Lung (tissue), 11 donors: ENCODE measurements at regions not wholly inside any gene's neighbourhood (a gene's known extent, or its start where the extent isn't known, plus 50 kb on each side); places are given as distances from the start of the nearest gene placed in this dataset.

Source experiments
- ATAC-seq: fragments of 200-7000 bp; cut with Tn5 transposase; one replicate; pipeline ENCODE4 v1.9.1; 2020; ENCODE audit warnings: moderate number of reproducible peaks; ENCODE audit not compliant: insufficient read depth, low FRiP score
- DNase-seq, 3 donors: peaks; one replicate each; pipeline ENCODE4 v3.0.0-alpha.2; 2013 to 2017
- H3K27ac ChIP-seq, 2 donors: one replicate each; pipeline ENCODE4 v1.5.1; 2013; ENCODE audit warnings: mild to moderate bottlenecking in 2 of 2, moderate library complexity in 2 of 2, control low read depth in 1 of 2, inconsistent platforms in 1 of 2, low read depth in 1 of 2, low read length in 1 of 2
- H3K27me3 ChIP-seq, 3 donors: one replicate each; pipeline ENCODE4 v1.5.1; 2013; ENCODE audit warnings: low read length in 2 of 3; ENCODE audit not compliant: control insufficient read depth in 3 of 3, insufficient read depth in 3 of 3
- H3K36me3 ChIP-seq, 4 donors: one replicate each; pipeline ENCODE4 v1.5.1; 2013; ENCODE audit warnings: low read length in 4 of 4, mild to moderate bottlenecking in 1 of 4, moderate library complexity in 1 of 4; ENCODE audit not compliant: control insufficient read depth in 4 of 4, insufficient read depth in 4 of 4
- H3K4me1 ChIP-seq, 5 donors: one replicate each; pipeline ENCODE4 v1.5.1; 2013; ENCODE audit warnings: low read length in 5 of 5, mild to moderate bottlenecking in 2 of 5, moderate library complexity in 1 of 5; ENCODE audit not compliant: control insufficient read depth in 5 of 5, insufficient read depth in 5 of 5
- H3K4me3 ChIP-seq: one replicate; pipeline ENCODE4 v1.5.1; 2013; ENCODE audit warnings: mild to moderate bottlenecking, control low read depth, moderate library complexity
- H3K9ac ChIP-seq, 2 donors: one replicate each; pipeline ENCODE4 v1.5.1; 2013; ENCODE audit warnings: low read length in 2 of 2, control low read depth in 1 of 2; ENCODE audit not compliant: insufficient read depth in 1 of 2
- H3K9me3 ChIP-seq, 4 donors: one replicate each; pipeline ENCODE4 v1.5.1; 2013; ENCODE audit warnings: low read length in 3 of 4, mild to moderate bottlenecking in 1 of 4, moderate library complexity in 1 of 4; ENCODE audit not compliant: control insufficient read depth in 4 of 4, insufficient read depth in 3 of 4
- CTCF ChIP-seq: IDR thresholded peaks from 2 replicates; pipeline ENCODE4 v1.5.1; 2012; ENCODE audit warnings: mild to moderate bottlenecking; ENCODE audit errors: control extremely low read depth, extremely low read depth
- WGBS, 2 donors: extraction: QIAGEN DNeasy Blood & Tissue Kit; methylation state at CpG; one replicate each; pipeline ENCODE4 v1.1.7; 2013; 5-methylcytosine and 5-hydroxymethylcytosine counted together
- donor health status: control.
- donor health status: control.
- donor health status: Bipolar disorder and iron deficiency.
- donor health status: healthy.
- donor health status: DM: yes; HTN: yes; CAD: no.

- H3K4me3 ChIP-seq = no peak overlapping the region
- TF ChIP-seq CTCF = no peak
- H3K27ac ChIP-seq = no peak overlapping the region
- ATAC-seq = no peak
- peaks cover 0 to 3% (median 0%) of the 10 kb centered on the region in 5 donors for H3K4me1 ChIP-seq
- H3K9me3 ChIP-seq = no peaks in the 10 kb centered on the region
- WGBS, 2 donors = 60 to 80% methylated on average over 2 of the region's 2 CpGs
- no peak for DNase-seq
- no peak overlapping the region for H3K9ac ChIP-seq
- no peaks in the 10 kb centered on the region for H3K27me3 ChIP-seq
- no peaks in the 10 kb centered on the region for H3K36me3 ChIP-seq
These were observed 523.2 kb upstream of the SORCS1 start for GRCh38 chr10:107687701-107688100.

- 20 to 58% methylated on average over 3 of the region's 3 CpGs for WGBS, 2 donors
- ATAC-seq = no peak
- no peak overlapping the region for H3K4me3 ChIP-seq
- no peak for TF ChIP-seq CTCF
- H3K27ac ChIP-seq = no peak overlapping the region
- peaks cover 0 to 3% (median 0%) of the 10 kb centered on the region in 5 donors for H3K4me1 ChIP-seq
- H3K9me3 ChIP-seq = no peaks in the 10 kb centered on the region
- peak in 1 of 3 donors; percentile 4 for DNase-seq
- no peaks in the 10 kb centered on the region for H3K27me3 ChIP-seq
- no peaks in the 10 kb centered on the region for H3K36me3 ChIP-seq
- H3K9ac ChIP-seq = no peak overlapping the region
These were observed 521.6 kb upstream of the SORCS1 start for GRCh38 chr10:107686095-107686494.

GRCh38 chr10:107671960-107672359 is 507.5 kb upstream of the SORCS1 start:
- H3K9ac ChIP-seq = no peak overlapping the region
- ATAC-seq = no peak

More at GRCh38 chr10:107671960-107672359, 507.5 kb upstream of the SORCS1 start:
- H3K4me3 ChIP-seq = no peak overlapping the region
- no peak for DNase-seq
- no peaks in the 10 kb centered on the region for H3K9me3 ChIP-seq
- no peak for TF ChIP-seq CTCF
- no peak overlapping the region for H3K27ac ChIP-seq
- H3K4me1 ChIP-seq = no peaks in the 10 kb centered on the region
- no peaks in the 10 kb centered on the region for H3K27me3 ChIP-seq
- H3K36me3 ChIP-seq = no peaks in the 10 kb centered on the region
